ENCODE measurements at regions not wholly inside any gene's neighbourhood (a gene's known extent, or its start where the extent isn't known, plus 50 kb on each side); places are given as distances from the start of the nearest gene placed in this dataset.

DNA sequence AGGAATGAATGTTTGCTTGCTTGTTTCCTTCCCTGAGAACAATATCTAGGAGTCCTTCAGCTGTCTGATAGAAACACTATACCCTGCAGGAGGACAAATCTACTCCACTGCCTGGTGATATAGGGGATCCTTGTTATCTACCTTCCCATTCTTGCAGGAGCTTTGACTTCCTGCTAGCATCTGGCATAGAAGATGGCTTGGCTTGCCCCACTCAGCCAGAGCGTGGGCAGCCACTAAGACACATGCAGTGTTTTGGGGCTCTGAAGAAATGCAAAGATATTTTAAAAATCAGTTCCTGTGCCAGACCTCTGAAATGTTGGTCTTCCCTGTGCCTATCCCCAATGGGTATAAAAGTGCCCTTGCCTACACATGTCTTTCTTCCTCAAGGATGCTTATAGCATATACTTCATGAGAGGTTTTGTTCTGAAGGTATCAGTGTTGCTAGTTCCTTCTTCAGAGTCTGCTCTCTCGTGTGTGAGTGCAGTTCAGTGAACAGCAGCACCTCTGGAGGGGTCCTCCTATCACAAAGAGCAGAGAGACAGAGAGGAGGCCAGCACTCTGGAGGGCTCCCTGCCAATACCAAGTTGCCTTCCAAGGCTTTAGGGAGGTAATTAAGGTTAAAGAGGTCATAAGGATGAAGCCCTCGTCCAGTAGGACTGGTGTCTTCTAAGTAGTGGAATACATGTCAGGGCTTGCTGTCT is 149.1 kb upstream of the CALCR start:
- TF ChIP-seq, protein P1, sequence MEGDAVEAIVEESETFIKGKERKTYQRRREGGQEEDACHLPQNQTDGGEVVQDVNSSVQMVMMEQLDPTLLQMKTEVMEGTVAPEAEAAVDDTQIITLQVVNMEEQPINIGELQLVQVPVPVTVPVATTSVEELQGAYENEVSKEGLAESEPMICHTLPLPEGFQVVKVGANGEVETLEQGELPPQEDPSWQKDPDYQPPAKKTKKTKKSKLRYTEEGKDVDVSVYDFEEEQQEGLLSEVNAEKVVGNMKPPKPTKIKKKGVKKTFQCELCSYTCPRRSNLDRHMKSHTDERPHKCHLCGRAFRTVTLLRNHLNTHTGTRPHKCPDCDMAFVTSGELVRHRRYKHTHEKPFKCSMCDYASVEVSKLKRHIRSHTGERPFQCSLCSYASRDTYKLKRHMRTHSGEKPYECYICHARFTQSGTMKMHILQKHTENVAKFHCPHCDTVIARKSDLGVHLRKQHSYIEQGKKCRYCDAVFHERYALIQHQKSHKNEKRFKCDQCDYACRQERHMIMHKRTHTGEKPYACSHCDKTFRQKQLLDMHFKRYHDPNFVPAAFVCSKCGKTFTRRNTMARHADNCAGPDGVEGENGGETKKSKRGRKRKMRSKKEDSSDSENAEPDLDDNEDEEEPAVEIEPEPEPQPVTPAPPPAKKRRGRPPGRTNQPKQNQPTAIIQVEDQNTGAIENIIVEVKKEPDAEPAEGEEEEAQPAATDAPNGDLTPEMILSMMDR (conservative IDR thresholded peaks at IDR 0.05), result no peak

More for the DNA sequence above, 149.1 kb upstream of the CALCR start:
- Histone ChIP-seq H3K27me3 (ENCODE audit: insufficient read depth, low read length) (no peaks in the 10 kb centered on the region), H3K79me1 (ENCODE audit: insufficient read depth, low read depth, low read length, poor library complexity, severe bottlenecking) (no peaks in the 10 kb centered on the region), H3K9me3 (ENCODE audit: control insufficient read depth, low read depth, low read length) (no peaks in the 10 kb centered on the region), H3K14ac (ENCODE audit: insufficient read depth, low read length) (no peak overlapping the region), H2BK12ac (ENCODE audit: insufficient read length, low read depth, low read length) (no peak overlapping the region), H3K4ac (ENCODE audit: low read depth, low read length) (no peak overlapping the region), H3K56ac (ENCODE audit: insufficient read length, low read depth, low read length) (no peak overlapping the region), H3K23ac (ENCODE audit: insufficient read length, low read depth, low read length) (no peak overlapping the region), H2BK15ac (ENCODE audit: low read depth, low read length) (no peak overlapping the region), H2BK120ac (ENCODE audit: low read depth, low read length, poor library complexity, severe bottlenecking) (no peak overlapping the region), H3K79me2 (ENCODE audit: insufficient read depth, low read length) (no peaks in the 10 kb centered on the region), H3T11ph (ENCODE audit: low read length) (no peak overlapping the region), H3K4me2 (ENCODE audit: insufficient read depth, insufficient read length, low read length) (no peak overlapping the region), H3K27ac (ENCODE audit: insufficient read length, low read depth, low read length) (no peak overlapping the region), H4K20me1 (ENCODE audit: control insufficient read depth, insufficient read depth, insufficient read length) (no peaks in the 10 kb centered on the region), H3K9ac (ENCODE audit: extremely low read depth, insufficient read length, low read length) (no peak overlapping the region), H4K5ac (ENCODE audit: insufficient read length, low read depth, low read length) (no peak overlapping the region), H4K8ac (replicated peaks; ENCODE audit: insufficient read length, low read depth, low read length) (no peak overlapping the region), H2AK5ac (ENCODE audit: insufficient read length, low read length) (no peak overlapping the region), H3K18ac (ENCODE audit: insufficient read length, low read depth, low read length) (no peak overlapping the region), H2BK20ac (ENCODE audit: low read depth, low read length, poor library complexity, severe bottlenecking) (no peak overlapping the region), H2BK5ac (ENCODE audit: insufficient read length, low read length) (no peak overlapping the region), H4K91ac (ENCODE audit: insufficient read length, low read depth, low read length) (no peak overlapping the region), H3K23me2 (ENCODE audit: insufficient read length, low read depth, low read length, poor library complexity, severe bottlenecking) (no peaks in the 10 kb centered on the region), H2AFZ (ENCODE audit: low read length) (no peak overlapping the region), H3K4me1 (ENCODE audit: insufficient read depth, low read length) (no peaks in the 10 kb centered on the region)
- Mint-ChIP-seq H3K9me3 (no peaks in the 10 kb centered on the region), H3K27me3 (ENCODE audit: low read depth) (no peaks in the 10 kb centered on the region), H3K4me1 (peaks cover 5 to 6% of the 10 kb centered on the region in 2 experiments; a peak in 3 of 4 replicates), H3K36me3 (ENCODE audit: insufficient read depth in 1 of 3, low read depth in 3 of 3) (no peaks in the 10 kb centered on the region), H3K27ac (peak overlapping the region; percentile 2 to 62 (median 6); a peak in 3 of 7 replicates), H3K4me3 (no peak overlapping the region)
- DNase-seq, result peak; percentile 28
- WGBS (ENCODE audit: extremely low coverage, insufficient read length, low lambda C conversion rate), result no CpG with 5 or more reads among the region's 3 CpGs

Measured in H9 (cell line).